GM12878 (cell line): ENCODE measurements at regions not wholly inside any gene's neighbourhood (a gene's known extent, or its start where the extent isn't known, plus 50 kb on each side); places are given as distances from the start of the nearest gene placed in this dataset.

Experiments
- CBX5 ChIP-seq: sonication (generic); IDR thresholded peaks from 2 replicates; pipeline ENCODE4 v1.6.1; 2016; ENCODE audit warnings: low read depth, moderate library complexity, mild to moderate bottlenecking, inconsistent platforms
- CHD1 ChIP-seq: IDR thresholded peaks from 2 replicates; pipeline ENCODE4 v1.6.1; 2012; ENCODE audit warnings: low read depth, low read length, improper control_type of control experiment
- EZH2 ChIP-seq: IDR thresholded peaks from 2 replicates; pipeline ENCODE4 v1.6.1; 2012; ENCODE audit warnings: low read depth, mild to moderate bottlenecking, control low read depth, inconsistent platforms, low read length, borderline replicate concordance; ENCODE audit not compliant: control insufficient read depth
- FOXM1 ChIP-seq: IDR thresholded peaks from 2 replicates; pipeline ENCODE4 v1.6.1; 2012; ENCODE audit warnings: low read depth, mild to moderate bottlenecking, inconsistent platforms, low read length, moderate library complexity
- GATAD2B ChIP-seq: fragments of 450-650 bp; conservative IDR thresholded peaks from 2 replicates; pipeline ENCODE4 v1.6.1; 2017; ENCODE audit warnings: low read depth, mild to moderate bottlenecking, moderate library complexity
- IRF4 ChIP-seq: IDR thresholded peaks from 2 replicates; pipeline ENCODE4 v1.6.1; 2011; ENCODE audit warnings: low read depth, low read length
- MEF2B ChIP-seq: fragments of 450-650 bp; IDR thresholded peaks from 2 replicates; pipeline ENCODE4 v1.6.1; 2018; ENCODE audit warnings: mild to moderate bottlenecking, moderate library complexity; ENCODE audit not compliant: partially characterized antibody, poor library complexity, severe bottlenecking
- MTA2 ChIP-seq: fragments of 450-650 bp; IDR thresholded peaks from 2 replicates; pipeline ENCODE4 v1.6.1; 2016; ENCODE audit warnings: low read depth, mild to moderate bottlenecking, moderate library complexity
- MTA3 ChIP-seq: IDR thresholded peaks from 2 replicates; pipeline ENCODE4 v1.6.1; 2012; ENCODE audit warnings: low read length, inconsistent platforms, borderline replicate concordance
- NR2F1 ChIP-seq: fragments of 450-650 bp; conservative IDR thresholded peaks from 2 replicates; pipeline ENCODE4 v1.6.1; 2017; ENCODE audit warnings: mild to moderate bottlenecking
- PML ChIP-seq: IDR thresholded peaks from 2 replicates; pipeline ENCODE4 v1.6.1; 2012; ENCODE audit warnings: low read length, inconsistent platforms
- RCOR1 ChIP-seq: conservative IDR thresholded peaks from 2 replicates; pipeline ENCODE4 v1.6.1; 2012; ENCODE audit warnings: low read depth, low read length, improper control_type of control experiment
- SUPT20H ChIP-seq: IDR thresholded peaks from 2 replicates; pipeline ENCODE4 v1.6.1; 2011; ENCODE audit warnings: low read depth, mild to moderate bottlenecking, low read length, moderate library complexity, borderline replicate concordance; ENCODE audit not compliant: control insufficient read depth
- TAF1 ChIP-seq: IDR thresholded peaks from 2 replicates; pipeline ENCODE4 v1.6.1; 2011; ENCODE audit warnings: mild to moderate bottlenecking, low read depth, low read length, borderline replicate concordance
- TBL1XR1 ChIP-seq: IDR thresholded peaks from 2 replicates; pipeline ENCODE4 v1.6.1; 2012; ENCODE audit warnings: low read depth, low read length, improper control_type of control experiment
- TF ChIP-seq, protein P1 (sequence below): fragments of 450-650 bp; formaldehyde crosslinking; IDR thresholded peaks from 2 replicates; pipeline ENCODE4 v1.4.0; 2020; ENCODE audit warnings: mild to moderate bottlenecking, moderate library complexity
- TF ChIP-seq, protein P2 (sequence below): fragments of 450-650 bp; IDR thresholded peaks from 2 replicates; pipeline ENCODE4 v1.6.1; 2017; ENCODE audit warnings: mild to moderate bottlenecking, moderate library complexity
- TF ChIP-seq, protein P3 (sequence below): fragments of 450-650 bp; IDR thresholded peaks from 2 replicates; pipeline ENCODE4 v1.6.1; 2014; ENCODE audit warnings: mild to moderate bottlenecking
- TF ChIP-seq, protein P4 (sequence below): IDR thresholded peaks from 2 replicates; pipeline ENCODE4 v1.6.1; 2011; ENCODE audit warnings: borderline replicate concordance, low read depth, mild to moderate bottlenecking, moderate library complexity, low read length; ENCODE audit not compliant: insufficient read depth, poor library complexity, severe bottlenecking

DNA sequence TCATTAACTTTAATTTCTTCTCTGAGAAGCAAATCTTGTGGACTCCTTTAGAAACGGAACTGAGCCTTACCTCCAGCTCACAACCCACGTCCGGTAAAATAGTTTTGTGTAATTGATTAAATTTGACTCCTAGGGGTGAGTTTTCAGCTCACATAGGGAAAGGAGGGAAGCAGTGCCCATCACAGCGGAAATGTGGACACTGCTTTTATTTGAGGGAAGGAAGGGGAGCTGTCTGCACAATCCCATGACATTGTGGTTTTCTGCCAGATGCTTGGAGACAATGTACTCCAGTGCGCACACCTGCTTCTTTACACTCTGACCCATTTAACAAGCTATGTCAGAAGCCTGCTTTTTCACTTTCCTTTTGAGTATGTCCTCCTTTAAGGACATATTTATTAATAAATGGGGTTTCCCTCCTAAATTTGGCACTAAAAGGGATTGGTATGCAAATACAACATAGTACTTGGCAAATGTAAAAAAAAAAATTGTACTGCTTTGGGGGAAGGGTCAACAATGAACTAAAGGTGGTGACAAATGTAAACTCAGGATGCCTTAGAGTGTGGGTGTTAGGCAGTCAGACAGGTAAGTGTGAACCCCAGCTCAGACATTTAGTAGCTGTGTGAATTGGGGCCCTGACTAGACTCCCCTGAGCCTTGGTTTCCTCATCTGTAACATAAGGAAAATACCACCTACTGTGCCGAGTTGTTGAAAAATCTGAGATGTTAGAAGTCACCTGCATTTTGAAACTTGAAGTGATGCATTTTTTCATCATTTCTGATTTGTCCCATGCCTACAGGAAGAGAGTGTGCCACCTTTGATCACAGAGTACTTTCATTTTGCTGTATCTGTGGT, 90.2 kb upstream of the KLF6 start (continued):
- TF ChIP-seq, protein P1, sequence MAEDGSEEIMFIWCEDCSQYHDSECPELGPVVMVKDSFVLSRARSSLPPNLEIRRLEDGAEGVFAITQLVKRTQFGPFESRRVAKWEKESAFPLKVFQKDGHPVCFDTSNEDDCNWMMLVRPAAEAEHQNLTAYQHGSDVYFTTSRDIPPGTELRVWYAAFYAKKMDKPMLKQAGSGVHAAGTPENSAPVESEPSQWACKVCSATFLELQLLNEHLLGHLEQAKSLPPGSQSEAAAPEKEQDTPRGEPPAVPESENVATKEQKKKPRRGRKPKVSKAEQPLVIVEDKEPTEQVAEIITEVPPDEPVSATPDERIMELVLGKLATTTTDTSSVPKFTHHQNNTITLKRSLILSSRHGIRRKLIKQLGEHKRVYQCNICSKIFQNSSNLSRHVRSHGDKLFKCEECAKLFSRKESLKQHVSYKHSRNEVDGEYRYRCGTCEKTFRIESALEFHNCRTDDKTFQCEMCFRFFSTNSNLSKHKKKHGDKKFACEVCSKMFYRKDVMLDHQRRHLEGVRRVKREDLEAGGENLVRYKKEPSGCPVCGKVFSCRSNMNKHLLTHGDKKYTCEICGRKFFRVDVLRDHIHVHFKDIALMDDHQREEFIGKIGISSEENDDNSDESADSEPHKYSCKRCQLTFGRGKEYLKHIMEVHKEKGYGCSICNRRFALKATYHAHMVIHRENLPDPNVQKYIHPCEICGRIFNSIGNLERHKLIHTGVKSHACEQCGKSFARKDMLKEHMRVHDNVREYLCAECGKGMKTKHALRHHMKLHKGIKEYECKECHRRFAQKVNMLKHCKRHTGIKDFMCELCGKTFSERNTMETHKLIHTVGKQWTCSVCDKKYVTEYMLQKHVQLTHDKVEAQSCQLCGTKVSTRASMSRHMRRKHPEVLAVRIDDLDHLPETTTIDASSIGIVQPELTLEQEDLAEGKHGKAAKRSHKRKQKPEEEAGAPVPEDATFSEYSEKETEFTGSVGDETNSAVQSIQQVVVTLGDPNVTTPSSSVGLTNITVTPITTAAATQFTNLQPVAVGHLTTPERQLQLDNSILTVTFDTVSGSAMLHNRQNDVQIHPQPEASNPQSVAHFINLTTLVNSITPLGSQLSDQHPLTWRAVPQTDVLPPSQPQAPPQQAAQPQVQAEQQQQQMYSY (CRISPR knock-in tag), result no peak
- no peak for TF ChIP-seq SUPT20H
- peak; percentile 96 for TF ChIP-seq MEF2B
- peak; percentile 17; the same call in 1 of the 2 replicates for TF ChIP-seq TAF1
- TF ChIP-seq PML, result peak; percentile 43; the same call in 1 of the 2 replicates
- no peak for TF ChIP-seq CHD1
- peak; percentile 98 for TF ChIP-seq MTA2
- TF ChIP-seq, protein P2, sequence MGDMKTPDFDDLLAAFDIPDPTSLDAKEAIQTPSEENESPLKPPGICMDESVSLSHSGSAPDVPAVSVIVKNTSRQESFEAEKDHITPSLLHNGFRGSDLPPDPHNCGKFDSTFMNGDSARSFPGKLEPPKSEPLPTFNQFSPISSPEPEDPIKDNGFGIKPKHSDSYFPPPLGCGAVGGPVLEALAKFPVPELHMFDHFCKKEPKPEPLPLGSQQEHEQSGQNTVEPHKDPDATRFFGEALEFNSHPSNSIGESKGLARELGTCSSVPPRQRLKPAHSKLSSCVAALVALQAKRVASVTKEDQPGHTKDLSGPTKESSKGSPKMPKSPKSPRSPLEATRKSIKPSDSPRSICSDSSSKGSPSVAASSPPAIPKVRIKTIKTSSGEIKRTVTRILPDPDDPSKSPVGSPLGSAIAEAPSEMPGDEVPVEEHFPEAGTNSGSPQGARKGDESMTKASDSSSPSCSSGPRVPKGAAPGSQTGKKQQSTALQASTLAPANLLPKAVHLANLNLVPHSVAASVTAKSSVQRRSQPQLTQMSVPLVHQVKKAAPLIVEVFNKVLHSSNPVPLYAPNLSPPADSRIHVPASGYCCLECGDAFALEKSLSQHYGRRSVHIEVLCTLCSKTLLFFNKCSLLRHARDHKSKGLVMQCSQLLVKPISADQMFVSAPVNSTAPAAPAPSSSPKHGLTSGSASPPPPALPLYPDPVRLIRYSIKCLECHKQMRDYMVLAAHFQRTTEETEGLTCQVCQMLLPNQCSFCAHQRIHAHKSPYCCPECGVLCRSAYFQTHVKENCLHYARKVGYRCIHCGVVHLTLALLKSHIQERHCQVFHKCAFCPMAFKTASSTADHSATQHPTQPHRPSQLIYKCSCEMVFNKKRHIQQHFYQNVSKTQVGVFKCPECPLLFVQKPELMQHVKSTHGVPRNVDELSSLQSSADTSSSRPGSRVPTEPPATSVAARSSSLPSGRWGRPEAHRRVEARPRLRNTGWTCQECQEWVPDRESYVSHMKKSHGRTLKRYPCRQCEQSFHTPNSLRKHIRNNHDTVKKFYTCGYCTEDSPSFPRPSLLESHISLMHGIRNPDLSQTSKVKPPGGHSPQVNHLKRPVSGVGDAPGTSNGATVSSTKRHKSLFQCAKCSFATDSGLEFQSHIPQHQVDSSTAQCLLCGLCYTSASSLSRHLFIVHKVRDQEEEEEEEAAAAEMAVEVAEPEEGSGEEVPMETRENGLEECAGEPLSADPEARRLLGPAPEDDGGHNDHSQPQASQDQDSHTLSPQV, result peak; percentile 92
- TF ChIP-seq RCOR1, result 0 out of 2 replicates have a peak, but pooled peaks have one; percentile 30
- peak; percentile 100 for TF ChIP-seq TBL1XR1
- TF ChIP-seq, protein P3, sequence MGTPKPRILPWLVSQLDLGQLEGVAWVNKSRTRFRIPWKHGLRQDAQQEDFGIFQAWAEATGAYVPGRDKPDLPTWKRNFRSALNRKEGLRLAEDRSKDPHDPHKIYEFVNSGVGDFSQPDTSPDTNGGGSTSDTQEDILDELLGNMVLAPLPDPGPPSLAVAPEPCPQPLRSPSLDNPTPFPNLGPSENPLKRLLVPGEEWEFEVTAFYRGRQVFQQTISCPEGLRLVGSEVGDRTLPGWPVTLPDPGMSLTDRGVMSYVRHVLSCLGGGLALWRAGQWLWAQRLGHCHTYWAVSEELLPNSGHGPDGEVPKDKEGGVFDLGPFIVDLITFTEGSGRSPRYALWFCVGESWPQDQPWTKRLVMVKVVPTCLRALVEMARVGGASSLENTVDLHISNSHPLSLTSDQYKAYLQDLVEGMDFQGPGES, result no peak
- TF ChIP-seq GATAD2B, result peak; percentile 51; the same call in 1 of the 2 replicates
- peak; percentile 88; the same call in 1 of the 2 replicates for TF ChIP-seq IRF4
- TF ChIP-seq NR2F1, result peak; percentile 94
- TF ChIP-seq, protein P4, sequence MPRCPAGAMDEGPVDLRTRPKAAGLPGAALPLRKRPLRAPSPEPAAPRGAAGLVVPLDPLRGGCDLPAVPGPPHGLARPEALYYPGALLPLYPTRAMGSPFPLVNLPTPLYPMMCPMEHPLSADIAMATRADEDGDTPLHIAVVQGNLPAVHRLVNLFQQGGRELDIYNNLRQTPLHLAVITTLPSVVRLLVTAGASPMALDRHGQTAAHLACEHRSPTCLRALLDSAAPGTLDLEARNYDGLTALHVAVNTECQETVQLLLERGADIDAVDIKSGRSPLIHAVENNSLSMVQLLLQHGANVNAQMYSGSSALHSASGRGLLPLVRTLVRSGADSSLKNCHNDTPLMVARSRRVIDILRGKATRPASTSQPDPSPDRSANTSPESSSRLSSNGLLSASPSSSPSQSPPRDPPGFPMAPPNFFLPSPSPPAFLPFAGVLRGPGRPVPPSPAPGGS, result peak; percentile 74
- TF ChIP-seq FOXM1, result peak; percentile 99
- TF ChIP-seq CBX5, result peak; percentile 84; the same call in 1 of the 2 replicates
- TF ChIP-seq EZH2, result no peak
- TF ChIP-seq MTA3, result peak; percentile 98
